Activated B cell treated with CpG ODN at 0.5 μM for 24 hours (primary cell): ENCODE measurements at regions not wholly inside any gene's neighbourhood (a gene's known extent, or its start where the extent isn't known, plus 50 kb on each side); places are given as distances from the start of the nearest gene placed in this dataset.

ENCODE experiments used
- ATAC-seq: fragments of 200-7000 bp; cut with Tn5 transposase; one replicate; pipeline ENCODE4 v1.10.0; 2021; ENCODE audit warnings: low read depth, mild to moderate bottlenecking, moderate library complexity
- CTCF ChIA-PET: fragments of 350-600 bp; sonication (Branson Sonifier 250); formaldehyde crosslinking; loops from one replicate; lab custom pipeline; 2021; ENCODE audit warnings: antibody characterized with exemption; lab: Charles Lee
- POLR2A ChIA-PET: fragments of 350-600 bp; sonication (Branson Sonifier 250); formaldehyde crosslinking; loops from one replicate; lab custom pipeline; 2021; ENCODE audit warnings: antibody characterized with exemption; lab: Charles Lee
- DNase-seq: peaks from one replicate; pipeline ENCODE4 v3.0.0; 2022
- H3K27ac Mint-ChIP-seq: one replicate; pipeline ENCODE4 v1.8.0; 2020; ENCODE audit warnings: mixed read lengths
- H3K27me3 Mint-ChIP-seq: one replicate; pipeline ENCODE4 v1.8.0; 2021; ENCODE audit warnings: mixed read lengths
- H3K36me3 Mint-ChIP-seq: one replicate; pipeline ENCODE4 v1.8.0; 2021; ENCODE audit warnings: low read depth, mixed read lengths
- H3K4me1 Mint-ChIP-seq: one replicate; pipeline ENCODE4 v1.8.0; 2021; ENCODE audit warnings: mixed read lengths
- H3K4me3 Mint-ChIP-seq: one replicate; pipeline ENCODE4 v1.8.0; 2020; ENCODE audit warnings: mild to moderate bottlenecking, mixed read lengths
- H3K9me3 Mint-ChIP-seq: one replicate; pipeline ENCODE4 v1.8.0; 2020; ENCODE audit warnings: mixed read lengths
- intact Hi-C: fragments of 100-400 bp; cut with micrococcal nuclease; formaldehyde crosslinking; loops from one replicate; pipeline ENCODE4 v1.15.1; 2024
- TF ChIP-seq, protein P1 (sequence below): fragments of 200-600 bp; IDR thresholded peaks from one replicate; pipeline ENCODE4 v1.8.0; 2022; ENCODE audit warnings: antibody characterized with exemption, mild to moderate bottlenecking

DNA sequence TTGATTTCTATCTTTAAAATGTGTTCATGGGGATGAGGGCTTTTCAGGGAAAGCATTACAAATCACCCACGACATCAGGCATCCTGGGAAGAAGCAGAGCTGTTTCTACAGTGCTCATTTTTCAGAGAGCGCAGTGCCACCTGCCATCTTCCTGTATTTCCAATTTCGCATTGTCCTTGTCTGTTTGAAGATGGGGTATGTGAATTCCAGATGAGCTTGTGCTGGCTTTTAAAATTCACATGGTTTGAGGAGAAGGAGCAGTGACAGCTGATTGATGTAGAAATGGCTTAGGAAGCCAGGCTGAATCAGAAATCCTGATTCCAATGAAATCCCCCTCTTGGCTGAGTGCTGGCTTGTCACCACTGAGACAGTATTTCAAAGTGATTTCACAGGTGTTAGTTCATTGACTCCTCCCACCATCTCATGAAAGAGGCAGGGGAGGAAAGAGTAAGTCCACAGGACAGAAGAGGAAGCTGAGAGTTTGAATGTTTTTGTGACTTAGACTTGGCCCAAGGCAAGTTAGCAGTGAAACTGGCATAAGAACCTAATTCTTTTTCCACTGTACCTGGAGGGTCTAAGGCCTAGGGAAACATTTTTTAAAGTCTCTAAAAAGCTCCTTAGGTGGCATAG, 344.6 kb upstream of the C11orf87 start:
- no peak overlapping the region for H3K4me3 Mint-ChIP-seq
- ChIA-PET POLR2A (no interaction called here), CTCF (no interaction called here)
- intact Hi-C loops, result no loop called here
- DNase-seq, result no peak
- no peak for ATAC-seq
- no peak overlapping the region for H3K27ac Mint-ChIP-seq
- H3K4me1 Mint-ChIP-seq, result no peaks in the 10 kb centered on the region
- TF ChIP-seq, protein P1, sequence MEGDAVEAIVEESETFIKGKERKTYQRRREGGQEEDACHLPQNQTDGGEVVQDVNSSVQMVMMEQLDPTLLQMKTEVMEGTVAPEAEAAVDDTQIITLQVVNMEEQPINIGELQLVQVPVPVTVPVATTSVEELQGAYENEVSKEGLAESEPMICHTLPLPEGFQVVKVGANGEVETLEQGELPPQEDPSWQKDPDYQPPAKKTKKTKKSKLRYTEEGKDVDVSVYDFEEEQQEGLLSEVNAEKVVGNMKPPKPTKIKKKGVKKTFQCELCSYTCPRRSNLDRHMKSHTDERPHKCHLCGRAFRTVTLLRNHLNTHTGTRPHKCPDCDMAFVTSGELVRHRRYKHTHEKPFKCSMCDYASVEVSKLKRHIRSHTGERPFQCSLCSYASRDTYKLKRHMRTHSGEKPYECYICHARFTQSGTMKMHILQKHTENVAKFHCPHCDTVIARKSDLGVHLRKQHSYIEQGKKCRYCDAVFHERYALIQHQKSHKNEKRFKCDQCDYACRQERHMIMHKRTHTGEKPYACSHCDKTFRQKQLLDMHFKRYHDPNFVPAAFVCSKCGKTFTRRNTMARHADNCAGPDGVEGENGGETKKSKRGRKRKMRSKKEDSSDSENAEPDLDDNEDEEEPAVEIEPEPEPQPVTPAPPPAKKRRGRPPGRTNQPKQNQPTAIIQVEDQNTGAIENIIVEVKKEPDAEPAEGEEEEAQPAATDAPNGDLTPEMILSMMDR, result no peak
- H3K27me3 Mint-ChIP-seq, result no peaks in the 10 kb centered on the region
- no peaks in the 10 kb centered on the region for H3K9me3 Mint-ChIP-seq
- H3K36me3 Mint-ChIP-seq, result no peaks in the 10 kb centered on the region

DNA sequence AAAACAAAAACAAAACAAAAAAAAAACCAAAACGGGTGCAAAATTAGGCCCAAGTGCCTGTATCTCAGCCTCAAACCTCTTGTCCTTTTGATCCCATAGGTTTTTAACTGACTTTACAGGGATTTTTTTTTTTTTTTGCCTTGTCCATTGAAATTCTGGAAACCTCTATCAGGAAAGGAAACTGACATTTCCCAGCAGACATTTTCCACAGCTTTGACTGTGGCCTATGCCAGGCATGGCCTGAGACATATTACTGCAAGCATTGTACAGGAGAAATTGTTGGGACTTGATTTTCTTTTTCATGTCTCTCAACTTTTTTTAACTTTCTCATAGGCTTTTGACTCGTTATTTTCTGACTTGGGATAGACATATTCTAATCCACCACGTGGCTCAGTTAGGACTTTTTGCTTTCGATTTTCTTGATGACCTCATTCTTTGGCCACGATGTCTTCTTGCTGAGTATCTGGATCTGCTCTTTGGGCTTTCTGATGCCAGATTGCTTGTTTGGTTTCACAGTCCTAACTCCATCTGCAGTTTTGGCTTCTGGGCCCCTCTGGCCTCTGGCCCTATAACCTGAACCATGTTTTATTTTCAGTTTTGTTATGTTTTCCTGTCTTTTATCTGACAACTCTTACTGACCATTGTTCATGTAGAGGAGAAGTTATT, 336.1 kb upstream of the C11orf87 start:
- CTCF ChIA-PET, result no interaction called here
- no peak for ATAC-seq

DNA sequence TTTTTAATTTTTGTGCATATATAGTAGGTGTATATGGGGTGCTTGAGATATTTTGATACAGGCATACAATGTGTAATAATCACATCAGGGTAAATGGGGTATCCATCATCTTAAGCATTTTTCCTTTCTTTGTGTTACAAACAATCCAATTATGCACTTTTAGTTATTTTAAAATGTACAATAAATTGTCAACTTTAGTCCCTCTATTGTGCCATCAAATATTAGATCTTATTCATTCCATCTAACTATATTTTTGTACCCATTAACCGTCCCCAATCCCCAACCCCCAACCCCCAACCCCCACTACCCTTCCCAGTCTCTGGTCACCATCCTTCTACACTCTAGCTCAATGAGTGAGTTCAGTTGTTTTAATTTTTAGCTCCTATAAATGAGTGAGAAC, 335.1 kb upstream of the C11orf87 start:
- no peak overlapping the region for H3K4me3 Mint-ChIP-seq
- H3K36me3 Mint-ChIP-seq, result no peaks in the 10 kb centered on the region
- H3K27me3 Mint-ChIP-seq, result no peaks in the 10 kb centered on the region
- no peak overlapping the region for H3K27ac Mint-ChIP-seq
- ATAC-seq (no peak), DNase-seq (no peak)
- TF ChIP-seq, protein P1, result no peak
- no peaks in the 10 kb centered on the region for H3K4me1 Mint-ChIP-seq
- ChIA-PET CTCF (no interaction called here), POLR2A (no interaction called here)
- peaks cover 7% of the 10 kb centered on the region for H3K9me3 Mint-ChIP-seq
- intact Hi-C loops, result no loop called here

More for the DNA sequence above, 336.1 kb upstream of the C11orf87 start:
- POLR2A ChIA-PET, result no interaction called here
- Mint-ChIP-seq H3K36me3 (no peaks in the 10 kb centered on the region), H3K4me1 (no peaks in the 10 kb centered on the region), H3K9me3 (peaks cover 7% of the 10 kb centered on the region), H3K4me3 (no peak overlapping the region), H3K27ac (no peak overlapping the region), H3K27me3 (no peaks in the 10 kb centered on the region)
- no peak for DNase-seq
- TF ChIP-seq, protein P1, result no peak
- intact Hi-C loops, result no loop called here

DNA sequence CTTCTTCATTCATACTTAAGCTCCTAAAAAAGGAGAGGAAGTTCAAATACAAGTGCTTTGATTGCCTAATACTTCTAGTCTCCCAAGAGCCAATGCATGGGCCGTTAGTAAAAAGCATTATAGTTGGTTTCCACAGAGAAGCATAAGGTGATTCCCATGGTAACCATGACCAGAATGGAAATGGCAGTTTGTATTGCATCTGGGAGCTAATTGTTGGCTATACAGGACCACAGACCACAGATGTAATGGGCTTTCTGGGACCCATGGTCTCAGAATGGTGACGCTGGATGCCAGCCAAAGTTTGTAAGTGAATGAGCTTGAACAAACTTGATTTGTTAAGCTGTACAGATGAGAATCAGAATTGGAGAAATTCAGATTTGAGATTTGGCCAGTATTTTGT, 333.9 kb upstream of the C11orf87 start:
- intact Hi-C loops, result no loop called here
- DNase-seq (no peak), ATAC-seq (no peak)
- ChIA-PET CTCF (no interaction called here), POLR2A (no interaction called here)
- Mint-ChIP-seq H3K36me3 (no peaks in the 10 kb centered on the region), H3K4me1 (no peaks in the 10 kb centered on the region), H3K27me3 (no peaks in the 10 kb centered on the region), H3K4me3 (no peak overlapping the region), H3K9me3 (peaks cover 7% of the 10 kb centered on the region), H3K27ac (no peak overlapping the region)
- TF ChIP-seq, protein P1, result no peak

DNA sequence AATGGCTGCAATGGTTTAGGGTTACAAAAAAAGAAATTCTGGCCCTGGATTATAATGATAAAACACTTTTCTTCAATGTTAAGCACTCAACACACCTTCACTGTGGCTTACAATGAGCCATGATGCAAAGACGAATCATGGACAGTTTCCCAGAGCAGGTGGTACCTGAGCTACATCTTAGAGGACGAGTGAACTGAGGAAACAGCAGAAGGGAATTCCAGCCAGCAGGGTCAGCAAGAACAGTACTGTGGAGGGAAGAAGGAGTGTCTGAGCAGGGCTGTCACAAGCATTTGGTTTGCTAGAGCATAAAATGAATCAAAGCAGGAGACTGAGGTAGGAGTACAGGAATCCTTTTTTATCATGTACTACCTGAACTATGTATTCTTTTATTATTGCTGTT, 332.8 kb upstream of the C11orf87 start:
- ATAC-seq, result no peak
- Mint-ChIP-seq H3K4me3 (no peak overlapping the region), H3K4me1 (no peaks in the 10 kb centered on the region), H3K27me3 (no peaks in the 10 kb centered on the region), H3K27ac (no peak overlapping the region), H3K9me3 (peaks cover 4% of the 10 kb centered on the region), H3K36me3 (no peaks in the 10 kb centered on the region)
- intact Hi-C loops, result no loop called here
- TF ChIP-seq, protein P1, result no peak
- CTCF ChIA-PET, result no interaction called here
- POLR2A ChIA-PET, result no interaction called here
- no peak for DNase-seq
